HG03060 (cell line): ENCODE measurements at regions not wholly inside any gene's neighbourhood (a gene's known extent, or its start where the extent isn't known, plus 50 kb on each side); places are given as distances from the start of the nearest gene placed in this dataset.

Experiments
- ATAC-seq: cut with Tn5 transposase; IDR thresholded peaks from one replicate; pipeline ENCODE4 v1.9.1; 2021; ENCODE audit warnings: low read depth, moderate number of reproducible peaks; ENCODE audit not compliant: unreplicated experiment

GRCh38 chr4:128606173-128606572 is 203.3 kb upstream of the JADE1 start:
- ATAC-seq, result no peak

GRCh38 chr4:128604840-128605239 is 204.7 kb upstream of the JADE1 start:
- no peak for ATAC-seq

- ATAC-seq, result no peak
These were observed 205.3 kb upstream of the JADE1 start for GRCh38 chr4:128604204-128604603.

- no peak for ATAC-seq
These were observed 206.4 kb upstream of the JADE1 start for GRCh38 chr4:128603081-128603480.

GRCh38 chr4:128601991-128602695 is 207.4 kb upstream of the JADE1 start:
- ATAC-seq, result no peak

- no peak for ATAC-seq
These were observed 208.3 kb upstream of the JADE1 start for GRCh38 chr4:128600996-128601871.

- no peak for ATAC-seq
These were observed 209.1 kb upstream of the JADE1 start for GRCh38 chr4:128600410-128600809.

- ATAC-seq, result no peak
These were observed 212.0 kb upstream of the JADE1 start for GRCh38 chr4:128597500-128597899.

GRCh38 chr4:128596853-128597252 is 212.6 kb upstream of the JADE1 start:
- ATAC-seq, result no peak

- ATAC-seq, result no peak
These were observed 213.4 kb upstream of the JADE1 start for GRCh38 chr4:128596115-128596514.

- no peak for ATAC-seq
These were observed 218.0 kb upstream of the JADE1 start for GRCh38 chr4:128591482-128591881.

- ATAC-seq, result no peak
These were observed 218.7 kb upstream of the JADE1 start for GRCh38 chr4:128590773-128591172.

GRCh38 chr4:128590034-128590740 is 219.3 kb upstream of the JADE1 start:
- no peak for ATAC-seq

- no peak for ATAC-seq
These were observed 220.0 kb upstream of the JADE1 start for GRCh38 chr4:128589384-128589965.

GRCh38 chr4:128587382-128587781 is 222.1 kb upstream of the JADE1 start:
- no peak for ATAC-seq

GRCh38 chr4:128583753-128584712 is 225.5 kb upstream of the JADE1 start:
- ATAC-seq, result no peak

GRCh38 chr4:128582427-128582870 is 227.1 kb upstream of the JADE1 start:
- ATAC-seq, result no peak

- ATAC-seq, result no peak
These were observed 230.2 kb upstream of the JADE1 start for GRCh38 chr4:128579154-128579853.

- peak; percentile 60 for ATAC-seq
These were observed 234.8 kb upstream of the JADE1 start for GRCh38 chr4:128574706-128575105.
